ENCODE measurements at regions not wholly inside any gene's neighbourhood (a gene's known extent, or its start where the extent isn't known, plus 50 kb on each side); places are given as distances from the start of the nearest gene placed in this dataset.

GRCh38 chr6:169342710-169343109 is 89.1 kb upstream of the THBS2 start:
- TF ChIP-seq, protein P1, sequence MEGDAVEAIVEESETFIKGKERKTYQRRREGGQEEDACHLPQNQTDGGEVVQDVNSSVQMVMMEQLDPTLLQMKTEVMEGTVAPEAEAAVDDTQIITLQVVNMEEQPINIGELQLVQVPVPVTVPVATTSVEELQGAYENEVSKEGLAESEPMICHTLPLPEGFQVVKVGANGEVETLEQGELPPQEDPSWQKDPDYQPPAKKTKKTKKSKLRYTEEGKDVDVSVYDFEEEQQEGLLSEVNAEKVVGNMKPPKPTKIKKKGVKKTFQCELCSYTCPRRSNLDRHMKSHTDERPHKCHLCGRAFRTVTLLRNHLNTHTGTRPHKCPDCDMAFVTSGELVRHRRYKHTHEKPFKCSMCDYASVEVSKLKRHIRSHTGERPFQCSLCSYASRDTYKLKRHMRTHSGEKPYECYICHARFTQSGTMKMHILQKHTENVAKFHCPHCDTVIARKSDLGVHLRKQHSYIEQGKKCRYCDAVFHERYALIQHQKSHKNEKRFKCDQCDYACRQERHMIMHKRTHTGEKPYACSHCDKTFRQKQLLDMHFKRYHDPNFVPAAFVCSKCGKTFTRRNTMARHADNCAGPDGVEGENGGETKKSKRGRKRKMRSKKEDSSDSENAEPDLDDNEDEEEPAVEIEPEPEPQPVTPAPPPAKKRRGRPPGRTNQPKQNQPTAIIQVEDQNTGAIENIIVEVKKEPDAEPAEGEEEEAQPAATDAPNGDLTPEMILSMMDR (IDR thresholded peaks at IDR 0.05; ENCODE audit: insufficient read depth, low read length), result no peak
- TF ChIP-seq POLR2AphosphoS5 (IDR thresholded peaks at IDR 0.05; ENCODE audit: low read depth), result no peak
